HG02588 (cell line): ENCODE measurements at regions not wholly inside any gene's neighbourhood (a gene's known extent, or its start where the extent isn't known, plus 50 kb on each side); places are given as distances from the start of the nearest gene placed in this dataset.

Experiments
- ATAC-seq: cut with Tn5 transposase; IDR thresholded peaks from one replicate; pipeline ENCODE4 v1.9.1; 2021; ENCODE audit warnings: mild to moderate bottlenecking, moderate library complexity; ENCODE audit not compliant: unreplicated experiment

DNA sequence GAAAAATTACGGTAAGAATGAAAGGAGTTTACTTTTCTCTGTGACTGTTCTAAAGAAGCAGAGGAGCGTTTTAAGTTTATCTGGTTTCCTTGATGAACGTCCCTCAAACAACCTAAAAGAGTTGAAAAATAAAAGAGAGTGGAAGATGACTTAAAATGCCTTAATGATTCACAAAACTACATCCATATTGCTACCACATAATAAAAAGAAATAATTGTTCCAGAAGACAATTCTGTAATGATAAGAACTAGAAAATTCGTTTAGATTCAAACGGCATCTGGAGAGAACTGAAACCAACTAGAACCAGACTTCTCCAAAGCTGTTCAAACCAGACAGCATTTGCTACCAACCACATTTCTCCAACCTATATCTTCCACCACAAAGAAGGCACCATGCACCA, 68.1 kb downstream of the TEKT4 start:
- ATAC-seq = no peak

DNA sequence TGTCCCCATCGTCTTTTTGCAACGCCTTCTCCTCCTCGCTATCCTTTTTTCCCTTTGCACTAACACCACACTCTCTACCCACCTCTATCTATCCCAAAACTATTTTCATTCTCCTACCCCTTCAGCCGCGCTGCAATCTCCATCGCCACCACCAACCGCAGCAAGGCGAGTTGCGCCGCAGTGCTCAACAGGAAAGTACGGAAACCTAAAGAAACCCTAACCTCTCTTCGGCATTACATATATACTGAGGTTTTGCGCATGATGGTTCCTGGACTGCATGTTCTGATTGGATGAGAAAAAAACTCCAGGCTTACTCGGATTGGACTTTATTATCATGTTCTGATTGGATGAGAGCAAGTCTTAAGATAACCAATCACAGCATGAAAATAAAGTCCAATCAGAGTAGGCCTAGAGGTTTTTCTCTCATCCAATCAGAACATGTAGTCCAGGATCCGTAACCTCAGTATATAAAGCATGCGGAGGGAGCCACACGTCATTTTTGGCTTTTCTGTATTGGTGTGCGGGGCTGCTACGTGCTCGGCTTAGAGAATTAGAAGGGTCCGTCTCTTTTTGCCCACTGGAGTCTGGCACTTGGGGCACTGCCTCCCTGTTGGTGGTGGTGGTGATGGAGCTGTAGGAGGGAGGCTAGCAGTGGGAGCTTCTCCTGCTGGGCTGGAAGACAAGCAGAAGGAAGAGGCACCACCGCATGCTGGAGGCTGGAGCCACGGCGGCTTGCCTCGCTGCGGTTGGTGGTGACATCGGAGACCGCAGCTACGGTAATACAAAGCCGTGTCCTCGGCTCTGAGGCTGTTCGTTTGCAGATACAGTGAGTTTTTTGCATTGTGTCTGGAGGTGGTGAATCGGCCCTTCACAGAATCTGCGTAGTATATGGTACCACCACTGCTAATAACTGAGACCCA, 76.1 kb downstream of the TEKT4 start:
- ATAC-seq = no peak

- no peak for ATAC-seq
Observed at GRCh38 chr2:94955702-94956101, 69.8 kb upstream of the MAL start.

GRCh38 chr2:94956797-94957391, 68.6 kb upstream of the MAL start:
- ATAC-seq = peak; percentile 51

DNA sequence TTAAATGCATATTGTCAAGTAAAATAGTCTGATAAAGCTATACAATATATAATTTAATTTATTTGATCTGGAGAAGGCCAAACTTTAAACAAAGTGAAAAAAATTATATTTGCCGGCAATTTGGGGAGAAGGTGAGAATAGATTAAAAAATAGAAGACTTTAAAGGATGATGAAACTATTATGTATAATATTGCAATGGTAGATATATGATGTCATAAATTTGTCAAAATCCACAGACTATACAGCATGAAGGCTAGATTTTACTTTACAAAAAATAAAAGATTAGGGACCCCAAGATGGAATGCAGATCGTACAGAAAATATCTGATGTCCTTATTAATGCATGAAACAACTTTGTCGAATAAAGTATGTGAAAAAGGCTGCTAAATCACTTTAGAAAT, 67.3 kb upstream of the MAL start:
- ATAC-seq = no peak

- no peak for ATAC-seq
Observed at GRCh38 chr2:94960266-94960665, 65.2 kb upstream of the MAL start.

GRCh38 chr2:94960751-94961150, 64.8 kb upstream of the MAL start:
- ATAC-seq = no peak

GRCh38 chr2:94964193-94964592, 61.3 kb upstream of the MAL start:
- ATAC-seq = no peak

GRCh38 chr2:94966689-94967088, 58.8 kb upstream of the MAL start:
- ATAC-seq = no peak

- ATAC-seq = no peak
Observed at GRCh38 chr2:94970353-94970752, 55.2 kb upstream of the MAL start.
